ENCODE measurements at regions not wholly inside any gene's neighbourhood (a gene's known extent, or its start where the extent isn't known, plus 50 kb on each side); places are given as distances from the start of the nearest gene placed in this dataset.

- Histone ChIP-seq H3K27ac (peak overlapping the region; percentile 82), H3K4me3 (ENCODE audit: low read depth, low read length) (no peak overlapping the region), H3K36me3 (replicated peaks) (no peaks in the 10 kb centered on the region), H3K27me3 (replicated peaks) (no peaks in the 10 kb centered on the region)
- no peak for DNase-seq
- no peak for TF ChIP-seq CTCF (IDR thresholded peaks at IDR 0.05; ENCODE audit: low read depth, low read length, missing control alignments)
- in situ Hi-C loops (cut with HindIII; ENCODE audit: low pct_ligation_motif_present, low sequenced_read_pairs): no loop called here
Measured at GRCh38 chr21:28444557-28444956, 548.1 kb downstream of the LTN1 start.

DNA sequence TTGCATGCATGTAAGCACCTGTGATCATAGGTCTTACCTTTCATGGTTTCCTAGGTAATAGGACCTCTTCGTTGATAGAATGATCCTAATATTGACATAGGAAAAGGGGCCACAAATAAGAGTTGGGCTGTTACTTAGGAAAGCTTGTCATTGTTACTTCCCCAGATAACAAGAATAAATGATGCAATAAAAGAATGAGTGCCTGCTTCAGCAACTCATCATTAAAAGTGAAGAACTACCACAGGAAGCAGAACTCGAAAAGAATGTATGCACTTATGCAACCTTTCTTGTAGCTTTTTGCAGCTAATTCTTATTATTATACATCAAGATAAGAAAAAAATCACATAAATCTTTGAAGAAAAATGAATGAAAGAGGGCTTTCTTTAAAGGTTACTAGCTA is 548.6 kb downstream of the LTN1 start:
- Histone ChIP-seq H3K27ac (peak overlapping the region; percentile 82), H3K27me3 (replicated peaks) (no peaks in the 10 kb centered on the region), H3K36me3 (replicated peaks) (no peaks in the 10 kb centered on the region), H3K4me3 (ENCODE audit: low read depth, low read length) (no peak overlapping the region)
- no peak for DNase-seq
- in situ Hi-C loops (cut with HindIII; ENCODE audit: low pct_ligation_motif_present, low sequenced_read_pairs): no loop called here
- TF ChIP-seq CTCF (IDR thresholded peaks at IDR 0.05; ENCODE audit: low read depth, low read length, missing control alignments): no peak

DNA sequence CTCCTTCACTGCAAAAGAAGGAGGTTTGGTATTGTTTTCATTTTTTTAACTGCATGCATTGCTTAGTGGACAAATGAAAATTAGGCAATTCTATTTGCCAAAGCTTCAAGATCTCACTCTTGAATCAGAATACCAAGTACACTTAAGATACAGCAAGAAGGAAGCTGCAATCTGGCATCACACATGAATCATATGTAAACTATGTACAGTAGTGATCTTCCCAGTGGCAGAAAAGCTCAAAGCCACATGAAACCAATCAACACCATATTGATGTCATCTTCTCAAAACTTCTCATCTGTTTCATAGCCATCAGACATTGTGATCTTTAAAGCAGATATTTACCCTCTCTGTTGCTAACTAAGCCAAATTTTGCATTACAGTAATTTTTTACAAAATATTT is 550.1 kb downstream of the LTN1 start:
- Histone ChIP-seq H3K4me3 (ENCODE audit: low read depth, low read length) (no peak overlapping the region), H3K36me3 (replicated peaks) (no peaks in the 10 kb centered on the region), H3K27ac (peak overlapping the region; percentile 1), H3K27me3 (replicated peaks) (no peaks in the 10 kb centered on the region)
- DNase-seq: peak; percentile 65
- in situ Hi-C loops (cut with HindIII; ENCODE audit: low pct_ligation_motif_present, low sequenced_read_pairs): no loop called here
- no peak for TF ChIP-seq CTCF (IDR thresholded peaks at IDR 0.05; ENCODE audit: low read depth, low read length, missing control alignments)

DNA sequence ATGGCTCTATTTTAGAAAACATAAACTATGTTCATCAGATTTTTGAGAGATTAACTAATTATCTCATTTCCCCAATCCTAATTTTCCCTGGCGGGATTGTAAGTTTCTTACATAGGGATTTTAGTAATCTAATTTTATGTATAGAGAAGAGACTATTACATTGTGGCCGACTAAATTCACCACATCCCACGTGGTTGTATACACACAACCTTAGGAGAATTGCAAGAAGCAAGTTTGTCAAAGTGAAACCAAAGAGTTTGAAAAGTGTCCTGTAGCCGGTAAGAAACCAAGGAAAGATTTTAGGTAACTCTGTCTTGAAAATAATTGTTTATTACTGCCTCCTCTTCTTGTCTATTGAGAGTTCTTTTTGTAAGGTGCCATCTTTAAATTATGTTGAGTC is 550.6 kb downstream of the LTN1 start:
- Histone ChIP-seq H3K4me3 (ENCODE audit: low read depth, low read length) (no peak overlapping the region), H3K36me3 (replicated peaks) (no peaks in the 10 kb centered on the region), H3K27me3 (replicated peaks) (no peaks in the 10 kb centered on the region), H3K27ac (peak overlapping the region; percentile 1)
- TF ChIP-seq CTCF (IDR thresholded peaks at IDR 0.05; ENCODE audit: low read depth, low read length, missing control alignments): no peak
- in situ Hi-C loops (cut with HindIII; ENCODE audit: low pct_ligation_motif_present, low sequenced_read_pairs): no loop called here
- DNase-seq: no peak

DNA sequence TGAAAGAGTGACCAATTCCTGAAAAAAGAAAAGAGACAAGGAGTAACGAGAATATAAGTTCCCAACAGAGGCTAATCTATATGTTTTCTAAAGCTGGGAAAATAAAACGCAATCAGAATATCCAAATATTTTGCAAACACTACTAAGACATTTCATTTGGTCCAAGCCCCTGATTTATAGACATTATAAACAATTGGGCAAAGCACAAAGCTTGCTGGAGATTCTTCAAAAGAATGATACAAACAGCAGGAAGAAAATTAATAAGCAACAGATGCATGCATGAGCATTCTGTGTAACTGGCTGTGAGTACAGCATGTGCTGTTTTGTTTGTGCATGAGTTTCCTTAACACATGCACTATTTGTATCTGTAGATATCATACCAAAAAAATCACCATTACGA is 552.9 kb downstream of the LTN1 start:
- H3K36me3 ChIP-seq (replicated peaks): no peaks in the 10 kb centered on the region
- in situ Hi-C loops (cut with HindIII; ENCODE audit: low pct_ligation_motif_present, low sequenced_read_pairs): no loop called here
- H3K27me3 ChIP-seq (replicated peaks): no peaks in the 10 kb centered on the region
- TF ChIP-seq CTCF (IDR thresholded peaks at IDR 0.05; ENCODE audit: low read depth, low read length, missing control alignments): no peak
- H3K27ac ChIP-seq: no peak overlapping the region
- H3K4me3 ChIP-seq (ENCODE audit: low read depth, low read length): no peak overlapping the region
- DNase-seq: no peak

GRCh38 chr21:28439251-28439650 is 553.4 kb downstream of the LTN1 start:
- in situ Hi-C loops (cut with HindIII; ENCODE audit: low pct_ligation_motif_present, low sequenced_read_pairs): no loop called here

More at GRCh38 chr21:28439251-28439650, 553.4 kb downstream of the LTN1 start:
- no peaks in the 10 kb centered on the region for H3K27me3 ChIP-seq (replicated peaks)
- no peak overlapping the region for H3K27ac ChIP-seq
- no peaks in the 10 kb centered on the region for H3K36me3 ChIP-seq (replicated peaks)
- no peak for DNase-seq
- H3K4me3 ChIP-seq (ENCODE audit: low read depth, low read length): no peak overlapping the region
- no peak for TF ChIP-seq CTCF (IDR thresholded peaks at IDR 0.05; ENCODE audit: low read depth, low read length, missing control alignments)

Measured in brain microvascular endothelial cell (primary cell).